SK-N-SH treated with all-trans-retinoic acid at 6 μM for 48 hours (cell line): ENCODE measurements at regions not wholly inside any gene's neighbourhood (a gene's known extent, or its start where the extent isn't known, plus 50 kb on each side); places are given as distances from the start of the nearest gene placed in this dataset.

Experiments used
- ARNTL ChIP-seq: fragments of 450-650 bp; formaldehyde crosslinking; IDR thresholded peaks from 2 replicates; pipeline ENCODE4 v1.5.0; 2020; ENCODE audit warnings: low read depth, mild to moderate bottlenecking, moderate library complexity, borderline replicate concordance
- ISL1 ChIP-seq: fragments of 250-450 bp; sonication (Bioruptor Pico); IDR thresholded peaks from 2 replicates; pipeline ENCODE4 v2.1.2; 2022; ENCODE audit warnings: mild to moderate bottlenecking, moderate library complexity
- TCF4 ChIP-seq: fragments of 250-450 bp; sonication (Bioruptor Pico); IDR thresholded peaks from 2 replicates; pipeline ENCODE4 v1.8.0; 2021; ENCODE audit warnings: mild to moderate bottlenecking, moderate library complexity, borderline replicate concordance
- ZFP30 ChIP-seq: fragments of 450-650 bp; formaldehyde crosslinking; IDR thresholded peaks from 2 replicates; pipeline ENCODE4 v1.5.0; 2022; ENCODE audit warnings: mild to moderate bottlenecking, moderate library complexity
- TF ChIP-seq, protein P1 (sequence below): fragments of 250-450 bp; sonication (Bioruptor Pico); IDR thresholded peaks from 2 replicates; pipeline ENCODE4 v1.5.1; 2020; ENCODE audit warnings: low read depth, mild to moderate bottlenecking, moderate library complexity

DNA sequence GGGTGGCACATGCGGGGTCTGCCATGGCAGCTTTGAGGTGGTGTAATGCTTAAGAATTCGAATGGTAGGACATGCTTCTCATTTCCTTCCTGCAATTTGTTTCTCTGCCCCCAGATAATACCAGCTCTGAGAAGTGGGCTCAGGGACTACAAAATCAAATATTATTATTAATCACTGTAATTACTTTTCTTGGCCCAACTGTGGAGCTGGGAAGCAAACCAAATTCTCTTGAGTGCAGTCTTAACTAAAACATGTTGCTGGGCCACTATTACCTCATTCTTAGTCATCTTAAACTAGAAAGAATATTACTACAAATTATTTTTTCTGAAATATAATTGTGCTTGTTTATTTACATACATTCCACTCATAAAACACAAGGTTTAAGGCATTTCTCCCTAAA, 566.7 kb upstream of the NRP1 start:
- TF ChIP-seq ISL1 (peak; percentile 74), TCF4 (CRISPR knock-in tag) (no peak), ZFP30 (no peak), ARNTL (CRISPR knock-in tag) (no peak)
- TF ChIP-seq, protein P1, sequence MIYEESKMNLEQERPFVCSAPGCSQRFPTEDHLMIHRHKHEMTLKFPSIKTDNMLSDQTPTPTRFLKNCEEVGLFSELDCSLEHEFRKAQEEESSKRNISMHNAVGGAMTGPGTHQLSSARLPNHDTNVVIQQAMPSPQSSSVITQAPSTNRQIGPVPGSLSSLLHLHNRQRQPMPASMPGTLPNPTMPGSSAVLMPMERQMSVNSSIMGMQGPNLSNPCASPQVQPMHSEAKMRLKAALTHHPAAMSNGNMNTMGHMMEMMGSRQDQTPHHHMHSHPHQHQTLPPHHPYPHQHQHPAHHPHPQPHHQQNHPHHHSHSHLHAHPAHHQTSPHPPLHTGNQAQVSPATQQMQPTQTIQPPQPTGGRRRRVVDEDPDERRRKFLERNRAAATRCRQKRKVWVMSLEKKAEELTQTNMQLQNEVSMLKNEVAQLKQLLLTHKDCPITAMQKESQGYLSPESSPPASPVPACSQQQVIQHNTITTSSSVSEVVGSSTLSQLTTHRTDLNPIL (CRISPR knock-in tag), result no peak
